Esophagus squamous epithelium (tissue), 5 donors: ENCODE measurements at regions not wholly inside any gene's neighbourhood (a gene's known extent, or its start where the extent isn't known, plus 50 kb on each side); places are given as distances from the start of the nearest gene placed in this dataset.

Experiments
- DNase-seq: peaks from one replicate; lab custom pipeline; 2025; lab: John Stamatoyannopoulos, UW
- H3K27ac ChIP-seq, 4 donors: fragments of 200-600 bp; sonication (generic); one replicate each; pipeline ENCODE4 v1.5.1; 2016 to 2019; ENCODE audit warnings: mild to moderate bottlenecking in 1 of 4
- H3K27me3 ChIP-seq, 4 donors: fragments of 200-600 bp; sonication (generic); 1 replicate in 3 of 4; 2 replicates in 1 of 4; pipeline versions ENCODE4 v1.5.1 to v1.6.0; 2017 to 2021; ENCODE audit warnings: antibody characterized with exemption in 1 of 4
- H3K36me3 ChIP-seq, 3 donors: fragments of 200-600 bp; sonication (generic); one replicate each; pipeline ENCODE4 v1.5.1; 2016 to 2019
- H3K4me1 ChIP-seq, 3 donors: fragments of 200-600 bp; sonication (generic); one replicate each; pipeline ENCODE4 v1.5.1; 2017 to 2019
- H3K4me3 ChIP-seq, 4 donors: fragments of 200-600 bp; sonication (generic); 1 replicate in 3 of 4; 2 replicates in 1 of 4; pipeline ENCODE4 v1.5.1; 2016 to 2019; ENCODE audit warnings: mild to moderate bottlenecking in 2 of 4, moderate library complexity in 1 of 4
- H3K9me3 ChIP-seq, 3 donors: fragments of 200-600 bp; sonication (generic); one replicate each; pipeline ENCODE4 v1.5.1; 2016 to 2019
- CTCF ChIP-seq, 6 experiments: fragments of 450-650 bp in 4 of 6; fragments of 200-600 bp in 2 of 6; sonication (generic) in 2 of 6; IDR thresholded peaks; one replicate each; pipeline ENCODE4 v1.5.1; 2016 to 2019; ENCODE audit warnings: antibody characterized with exemption in 6 of 6, mild to moderate bottlenecking in 4 of 6, moderate library complexity in 4 of 6
- POLR2A ChIP-seq, 4 donors: fragments of 450-650 bp; IDR thresholded peaks; one replicate each; pipeline ENCODE4 v1.6.1; 2017; ENCODE audit warnings: antibody characterized with exemption in 4 of 4, mild to moderate bottlenecking in 4 of 4, moderate library complexity in 3 of 4
- WGBS, 2 donors: methylation state at CpG; one replicate each; pipeline ENCODE4 v1.1.5; 2018; 5-methylcytosine and 5-hydroxymethylcytosine counted together
- intact Hi-C: fragments of 100-400 bp; cut with DNase I; formaldehyde crosslinking; loops from one replicate; pipeline ENCODE4 v1.15.0; 2022
- donor health status: DM: yes; HTN: yes; CAD: no.

GRCh38 chr16:7115898-7116297, 216.7 kb upstream of the RBFOX1 start:
- DNase-seq: no peak
- Histone ChIP-seq H3K4me1 (no peaks in the 10 kb centered on the region), H3K27ac (no peak overlapping the region), H3K9me3 (no peaks in the 10 kb centered on the region), H3K27me3 (no peaks in the 10 kb centered on the region), H3K36me3 (no peaks in the 10 kb centered on the region), H3K4me3 (no peak overlapping the region)
- WGBS, 2 donors: 83 to 91% methylated on average over 5 of the region's 5 CpGs
- TF ChIP-seq POLR2A (IDR thresholded peaks at IDR 0.05): no peak
- TF ChIP-seq CTCF (IDR thresholded peaks at IDR 0.05): no peak
- intact Hi-C loops: no loop called here

- Histone ChIP-seq H3K27ac (no peak overlapping the region), H3K27me3 (no peaks in the 10 kb centered on the region), H3K9me3 (no peaks in the 10 kb centered on the region), H3K4me1 (no peaks in the 10 kb centered on the region), H3K36me3 (no peaks in the 10 kb centered on the region), H3K4me3 (no peak overlapping the region)
- DNase-seq: no peak
- 76 to 84% methylated on average over 2 of the region's 2 CpGs for WGBS, 2 donors
- TF ChIP-seq CTCF (IDR thresholded peaks at IDR 0.05) (no peak), POLR2A (IDR thresholded peaks at IDR 0.05) (no peak)
- intact Hi-C loops: no loop called here
These were observed 218.7 kb upstream of the RBFOX1 start for GRCh38 chr16:7113949-7114348.

- no peak for TF ChIP-seq CTCF (IDR thresholded peaks at IDR 0.05)
- TF ChIP-seq POLR2A (IDR thresholded peaks at IDR 0.05): no peak
- intact Hi-C loops: no loop called here
- H3K36me3 ChIP-seq: no peaks in the 10 kb centered on the region
- no peaks in the 10 kb centered on the region for H3K27me3 ChIP-seq
- DNase-seq: no peak
- no peak overlapping the region for H3K4me3 ChIP-seq
- no peaks in the 10 kb centered on the region for H3K4me1 ChIP-seq
- no peaks in the 10 kb centered on the region for H3K9me3 ChIP-seq
- no peak overlapping the region for H3K27ac ChIP-seq
- WGBS, 2 donors: 46 to 74% methylated on average over 2 of the region's 2 CpGs
These were observed 219.2 kb upstream of the RBFOX1 start for GRCh38 chr16:7113395-7113794.

- no peak for DNase-seq
- intact Hi-C loops: no loop called here
- Histone ChIP-seq H3K27ac (no peak overlapping the region), H3K9me3 (no peaks in the 10 kb centered on the region), H3K36me3 (no peaks in the 10 kb centered on the region), H3K27me3 (no peaks in the 10 kb centered on the region), H3K4me3 (no peak overlapping the region), H3K4me1 (no peaks in the 10 kb centered on the region)
- whole genome bisulfite sequencing, 2 donors: 38 to 57% methylated on average over 3 of the region's 3 CpGs
- TF ChIP-seq CTCF (IDR thresholded peaks at IDR 0.05): no peak
- no peak for TF ChIP-seq POLR2A (IDR thresholded peaks at IDR 0.05)
These were observed 221.4 kb upstream of the RBFOX1 start for GRCh38 chr16:7111265-7111664.

- Histone ChIP-seq H3K4me1 (no peaks in the 10 kb centered on the region), H3K27me3 (no peaks in the 10 kb centered on the region), H3K36me3 (no peaks in the 10 kb centered on the region), H3K27ac (no peak overlapping the region), H3K9me3 (no peaks in the 10 kb centered on the region), H3K4me3 (no peak overlapping the region)
- no peak for DNase-seq
- intact Hi-C loops: no loop called here
- WGBS, 2 donors: 70 to 71% methylated on average over 3 of the region's 3 CpGs
- TF ChIP-seq POLR2A (IDR thresholded peaks at IDR 0.05): no peak
- TF ChIP-seq CTCF (IDR thresholded peaks at IDR 0.05): no peak
These were observed 225.2 kb upstream of the RBFOX1 start for GRCh38 chr16:7107436-7107835.
